NCI-H524 (cell line): ENCODE measurements at regions not wholly inside any gene's neighbourhood (a gene's known extent, or its start where the extent isn't known, plus 50 kb on each side); places are given as distances from the start of the nearest gene placed in this dataset.
A peak's percentile ranks its signal among the peaks of the same experiment; 100 is the strongest.
"Not testable (repeated sequence)": the region's sequence is repeated elsewhere in the genome, so short reads cannot be mapped to it uniquely, and the experiment has no call there.

Source experiments
- DNase-seq, 2 experiments: peaks; one replicate each; lab custom pipeline; 2025; lab: John Stamatoyannopoulos, UW

- DNase-seq, result no peak
These were observed 729.6 kb upstream of the NR2F2 start for GRCh38 chr15:95600884-95601283.

- no peak for DNase-seq
These were observed 729.0 kb upstream of the NR2F2 start for GRCh38 chr15:95601525-95601924.

GRCh38 chr15:95603802-95604201, 726.7 kb upstream of the NR2F2 start:
- no peak for DNase-seq

- no peak for DNase-seq
These were observed 725.9 kb upstream of the NR2F2 start for GRCh38 chr15:95604634-95605036.

GRCh38 chr15:95605098-95605497, 725.4 kb upstream of the NR2F2 start:
- no peak for DNase-seq

- DNase-seq, result no peak
These were observed 723.9 kb upstream of the NR2F2 start for GRCh38 chr15:95606551-95606950.

GRCh38 chr15:95608371-95608770, 722.1 kb upstream of the NR2F2 start:
- no peak for DNase-seq

GRCh38 chr15:95609096-95609495, 721.4 kb upstream of the NR2F2 start:
- no peak for DNase-seq

- no peak for DNase-seq
These were observed 719.6 kb upstream of the NR2F2 start for GRCh38 chr15:95610945-95611344.

GRCh38 chr15:95615436-95615835, 715.1 kb upstream of the NR2F2 start:
- DNase-seq, result no peak

- no peak for DNase-seq
These were observed 714.2 kb upstream of the NR2F2 start for GRCh38 chr15:95616306-95616705.

- DNase-seq, result no peak
These were observed 709.4 kb upstream of the NR2F2 start for GRCh38 chr15:95620934-95621579.

- no peak for DNase-seq
These were observed 707.7 kb upstream of the NR2F2 start for GRCh38 chr15:95622843-95623242.

- DNase-seq, result no peak
These were observed 706.4 kb upstream of the NR2F2 start for GRCh38 chr15:95624100-95624499.

- no peak for DNase-seq
These were observed 705.7 kb upstream of the NR2F2 start for GRCh38 chr15:95624616-95625361.

GRCh38 chr15:95626501-95627361, 703.8 kb upstream of the NR2F2 start:
- DNase-seq, result peak; percentile 65 to 68

GRCh38 chr15:95629503-95630168, 700.9 kb upstream of the NR2F2 start:
- DNase-seq, result no peak

GRCh38 chr15:95630683-95631082, 699.8 kb upstream of the NR2F2 start:
- no peak for DNase-seq

GRCh38 chr15:95635666-95636065, 694.8 kb upstream of the NR2F2 start:
- DNase-seq, result no peak

GRCh38 chr15:95636107-95636506, 694.4 kb upstream of the NR2F2 start:
- no peak for DNase-seq

- not testable (repeated sequence) for DNase-seq
These were observed 693.3 kb upstream of the NR2F2 start for GRCh38 chr15:95637234-95637633.

GRCh38 chr15:95639208-95639607, 691.3 kb upstream of the NR2F2 start:
- no peak for DNase-seq
